GM23338 (cell line): ENCODE measurements at regions not wholly inside any gene's neighbourhood (a gene's known extent, or its start where the extent isn't known, plus 50 kb on each side); places are given as distances from the start of the nearest gene placed in this dataset.

Experiments
- ATAC-seq: fragments of 200-7000 bp; cut with Tn5 transposase; 3 replicates; pipeline ENCODE4 v1.9.1; 2020
- DNase-seq: peaks from one replicate; pipeline ENCODE4 v3.0.0-alpha.2; 2015; ENCODE audit warnings: low spot score
- H2AFZ ChIP-seq: fragments of 200-600 bp; sonication (generic); 2 replicates; pipeline ENCODE4 v1.8.0; 2016; ENCODE audit warnings: antibody characterized with exemption, mild to moderate bottlenecking, moderate library complexity
- H3F3A ChIP-seq: fragments of 200-600 bp; sonication (generic); replicated peaks from 2 replicates; pipeline ENCODE4 v1.8.0; 2017; ENCODE audit warnings: antibody characterized with exemption, mixed run types, low read depth
- H3K27ac ChIP-seq: fragments of 200-600 bp; sonication (generic); 2 replicates; pipeline ENCODE4 v1.6.1; 2016; ENCODE audit warnings: low read depth
- H3K27me3 ChIP-seq: fragments of 200-600 bp; sonication (generic); 2 replicates; pipeline ENCODE4 v1.8.0; 2016; ENCODE audit warnings: mild to moderate bottlenecking, mixed run types, moderate library complexity; ENCODE audit not compliant: insufficient read depth
- H3K36me3 ChIP-seq: fragments of 200-600 bp; sonication (generic); 2 replicates; pipeline ENCODE4 v1.8.0; 2016; ENCODE audit warnings: mild to moderate bottlenecking; ENCODE audit not compliant: insufficient read depth
- H3K4me1 ChIP-seq: fragments of 200-600 bp; sonication (generic); 2 replicates; pipeline ENCODE4 v1.8.0; 2016; ENCODE audit warnings: mild to moderate bottlenecking, moderate library complexity; ENCODE audit not compliant: insufficient read depth
- H3K4me2 ChIP-seq: fragments of 200-600 bp; sonication (generic); 2 replicates; pipeline ENCODE4 v1.7.1; 2017; ENCODE audit warnings: mixed run types
- H3K4me3 ChIP-seq: fragments of 200-600 bp; sonication (generic); 2 replicates; pipeline ENCODE4 v1.6.1; 2016; ENCODE audit warnings: mixed run types
- H3K79me2 ChIP-seq: fragments of 200-600 bp; sonication (generic); replicated peaks from 2 replicates; pipeline ENCODE4 v1.8.0; 2017; ENCODE audit warnings: mild to moderate bottlenecking; ENCODE audit not compliant: insufficient read depth
- H3K9me2 ChIP-seq: fragments of 200-600 bp; sonication (generic); 2 replicates; pipeline ENCODE4 v1.8.0; 2017; ENCODE audit not compliant: insufficient read depth
- H4K20me1 ChIP-seq: fragments of 200-600 bp; sonication (generic); replicated peaks from 2 replicates; pipeline ENCODE4 v1.8.0; 2017; ENCODE audit warnings: mild to moderate bottlenecking; ENCODE audit not compliant: insufficient read depth
- H3K27ac Mint-ChIP-seq: 2 replicates; pipeline ENCODE4 v1.8.0; 2020; ENCODE audit warnings: inconsistent platforms, mild to moderate bottlenecking, moderate library complexity, mixed read lengths
- H3K27me3 Mint-ChIP-seq: 3 replicates; pipeline ENCODE4 v1.8.0; 2022; ENCODE audit warnings: low read depth, mild to moderate bottlenecking, moderate library complexity, mixed read lengths, inconsistent platforms; ENCODE audit not compliant: insufficient read depth, poor library complexity
- H3K36me3 Mint-ChIP-seq: 3 replicates; pipeline ENCODE4 v1.8.0; 2021; ENCODE audit warnings: low read depth, mild to moderate bottlenecking, inconsistent platforms, moderate library complexity, mixed read lengths
- H3K4me1 Mint-ChIP-seq: 3 replicates; pipeline ENCODE4 v1.8.0; 2020; ENCODE audit warnings: mild to moderate bottlenecking, inconsistent platforms, mixed read lengths
- H3K4me3 Mint-ChIP-seq: 3 replicates; pipeline ENCODE4 v1.8.0; 2021; ENCODE audit warnings: moderate library complexity, mild to moderate bottlenecking, inconsistent platforms, mixed read lengths
- H3K9me3 Mint-ChIP-seq: 3 replicates; pipeline ENCODE4 v1.8.0; 2020; ENCODE audit warnings: moderate library complexity, mild to moderate bottlenecking, inconsistent platforms, mixed read lengths
- CREB1 ChIP-seq: fragments of 250-450 bp; sonication (Bioruptor Pico); IDR thresholded peaks from 2 replicates; pipeline ENCODE4 v1.5.0; 2020; ENCODE audit warnings: low read depth, mild to moderate bottlenecking, moderate library complexity
- CTCF ChIP-seq, 2 experiments: fragments of 200-600 bp in 1 of 2; sonication (generic) in 1 of 2; conservative IDR thresholded peaks; 2 replicates each; pipeline versions ENCODE4 v1.5.1 to v1.6.1; 2016 to 2017; ENCODE audit warnings: antibody characterized with exemption in 2 of 2, low read depth in 2 of 2, mild to moderate bottlenecking in 2 of 2, moderate library complexity in 1 of 2
- EZH2 ChIP-seq: fragments of 200-600 bp; sonication (generic); IDR thresholded peaks from one replicate; pipeline ENCODE4 v1.8.0; 2017; ENCODE audit warnings: antibody characterized with exemption, mild to moderate bottlenecking, low read depth; ENCODE audit not compliant: unreplicated experiment
- EZH2phosphoT487 ChIP-seq: fragments of 200-600 bp; sonication (generic); IDR thresholded peaks from one replicate; pipeline ENCODE4 v1.8.1; 2018; ENCODE audit warnings: antibody characterized with exemption; ENCODE audit not compliant: unreplicated experiment
- JUNB ChIP-seq: IDR thresholded peaks from one replicate; pipeline ENCODE4 v1.6.1; 2016; ENCODE audit warnings: antibody characterized with exemption; ENCODE audit not compliant: unreplicated experiment
- STAT1 ChIP-seq: IDR thresholded peaks from one replicate; pipeline ENCODE4 v1.6.1; 2016; ENCODE audit warnings: antibody characterized with exemption; ENCODE audit not compliant: unreplicated experiment
- ZNF462 ChIP-seq: fragments of 250-450 bp; sonication (Bioruptor Pico); IDR thresholded peaks from 2 replicates; pipeline ENCODE4 v1.5.0; 2020; ENCODE audit warnings: mild to moderate bottlenecking, moderate library complexity
- TF ChIP-seq, protein P1 (sequence below): IDR thresholded peaks from one replicate; pipeline ENCODE4 v1.6.1; 2018; ENCODE audit warnings: antibody characterized with exemption; ENCODE audit not compliant: unreplicated experiment

DNA sequence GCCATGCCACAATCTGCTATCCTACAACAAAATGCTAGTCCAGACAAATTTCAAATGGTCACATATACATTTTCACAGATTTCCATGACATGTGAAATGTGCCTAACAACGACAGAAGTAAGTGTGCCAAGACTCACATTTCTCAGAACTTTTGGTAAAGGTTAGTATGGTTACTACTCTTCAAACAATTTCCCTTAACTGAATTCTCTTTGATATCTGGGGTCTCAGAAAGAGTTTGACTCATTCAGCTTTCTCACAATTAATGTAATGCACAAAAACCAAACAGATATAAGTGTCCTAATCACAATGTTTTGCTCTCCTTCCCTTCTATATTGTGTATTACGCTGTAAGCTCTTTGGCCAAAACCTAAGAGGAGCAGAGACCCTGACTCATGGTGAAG lies 122.4 kb upstream of the LEF1 start:
- ATAC-seq: no peak
- Mint-ChIP-seq H3K27ac (no peak overlapping the region), H3K27me3 (no peaks in the 10 kb centered on the region), H3K9me3 (no peaks in the 10 kb centered on the region), H3K4me1 (no peaks in the 10 kb centered on the region), H3K4me3 (no peak overlapping the region), H3K36me3 (no peaks in the 10 kb centered on the region)
- no peak for TF ChIP-seq CREB1
- TF ChIP-seq EZH2: no peak
- no peak for TF ChIP-seq EZH2phosphoT487
- TF ChIP-seq JUNB: no peak
- no peak for TF ChIP-seq STAT1
- TF ChIP-seq ZNF462 (CRISPR knock-in tag): no peak
- TF ChIP-seq, protein P1, sequence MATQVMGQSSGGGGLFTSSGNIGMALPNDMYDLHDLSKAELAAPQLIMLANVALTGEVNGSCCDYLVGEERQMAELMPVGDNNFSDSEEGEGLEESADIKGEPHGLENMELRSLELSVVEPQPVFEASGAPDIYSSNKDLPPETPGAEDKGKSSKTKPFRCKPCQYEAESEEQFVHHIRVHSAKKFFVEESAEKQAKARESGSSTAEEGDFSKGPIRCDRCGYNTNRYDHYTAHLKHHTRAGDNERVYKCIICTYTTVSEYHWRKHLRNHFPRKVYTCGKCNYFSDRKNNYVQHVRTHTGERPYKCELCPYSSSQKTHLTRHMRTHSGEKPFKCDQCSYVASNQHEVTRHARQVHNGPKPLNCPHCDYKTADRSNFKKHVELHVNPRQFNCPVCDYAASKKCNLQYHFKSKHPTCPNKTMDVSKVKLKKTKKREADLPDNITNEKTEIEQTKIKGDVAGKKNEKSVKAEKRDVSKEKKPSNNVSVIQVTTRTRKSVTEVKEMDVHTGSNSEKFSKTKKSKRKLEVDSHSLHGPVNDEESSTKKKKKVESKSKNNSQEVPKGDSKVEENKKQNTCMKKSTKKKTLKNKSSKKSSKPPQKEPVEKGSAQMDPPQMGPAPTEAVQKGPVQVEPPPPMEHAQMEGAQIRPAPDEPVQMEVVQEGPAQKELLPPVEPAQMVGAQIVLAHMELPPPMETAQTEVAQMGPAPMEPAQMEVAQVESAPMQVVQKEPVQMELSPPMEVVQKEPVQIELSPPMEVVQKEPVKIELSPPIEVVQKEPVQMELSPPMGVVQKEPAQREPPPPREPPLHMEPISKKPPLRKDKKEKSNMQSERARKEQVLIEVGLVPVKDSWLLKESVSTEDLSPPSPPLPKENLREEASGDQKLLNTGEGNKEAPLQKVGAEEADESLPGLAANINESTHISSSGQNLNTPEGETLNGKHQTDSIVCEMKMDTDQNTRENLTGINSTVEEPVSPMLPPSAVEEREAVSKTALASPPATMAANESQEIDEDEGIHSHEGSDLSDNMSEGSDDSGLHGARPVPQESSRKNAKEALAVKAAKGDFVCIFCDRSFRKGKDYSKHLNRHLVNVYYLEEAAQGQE: no peak
- TF ChIP-seq CTCF (conservative IDR thresholded peaks at IDR 0.05; ENCODE audit: low read depth in 2 of 2): no peak
- Histone ChIP-seq H3K4me2 (no peak overlapping the region), H3K4me1 (no peaks in the 10 kb centered on the region), H3K4me3 (no peak overlapping the region), H3K27me3 (no peaks in the 10 kb centered on the region), H3K27ac (no peak overlapping the region), H3F3A (no peaks in the 10 kb centered on the region), H3K79me2 (no peaks in the 10 kb centered on the region), H4K20me1 (no peaks in the 10 kb centered on the region), H3K9me2 (no peaks in the 10 kb centered on the region), H3K36me3 (no peaks in the 10 kb centered on the region), H2AFZ (no peak overlapping the region)
- no peak for DNase-seq
